HG02938 (cell line): ENCODE measurements at regions not wholly inside any gene's neighbourhood (a gene's known extent, or its start where the extent isn't known, plus 50 kb on each side); places are given as distances from the start of the nearest gene placed in this dataset.

Source experiments
- ATAC-seq: cut with Tn5 transposase; IDR thresholded peaks from one replicate; pipeline ENCODE4 v1.9.1; 2021; ENCODE audit warnings: mild to moderate bottlenecking, moderate library complexity; ENCODE audit not compliant: unreplicated experiment

DNA sequence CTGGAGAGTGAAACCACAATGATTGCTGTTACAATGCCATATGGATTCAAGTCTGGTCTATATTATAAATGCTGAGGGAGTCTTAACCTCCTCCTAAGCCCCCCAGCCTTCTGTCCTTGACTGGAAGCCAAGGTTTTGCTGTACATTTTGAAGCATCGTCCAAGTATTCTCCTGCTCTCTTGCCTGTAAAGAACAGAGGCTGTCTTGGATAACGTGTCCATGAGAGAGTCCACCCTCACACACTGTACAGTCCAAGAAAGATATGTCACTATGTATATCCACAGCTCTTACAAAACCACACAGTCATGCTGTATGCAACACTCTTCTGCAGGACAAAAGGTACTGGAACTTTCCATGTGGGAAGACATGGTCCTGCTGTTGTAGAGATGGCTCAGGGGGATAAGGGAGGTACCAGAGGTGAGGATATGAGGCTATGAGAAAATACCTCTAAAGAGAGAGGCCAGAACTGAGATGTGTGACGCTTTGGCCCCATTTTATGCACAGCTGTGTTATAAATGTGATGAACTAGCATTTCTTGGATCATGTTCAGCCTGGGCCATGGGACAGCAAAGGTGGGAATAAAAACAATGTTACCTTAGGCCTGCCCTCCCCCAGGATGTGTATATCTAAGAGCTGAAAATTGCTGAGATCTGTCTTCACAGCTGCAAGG, 678.6 kb downstream of the IQCM start:
- no peak for ATAC-seq

DNA sequence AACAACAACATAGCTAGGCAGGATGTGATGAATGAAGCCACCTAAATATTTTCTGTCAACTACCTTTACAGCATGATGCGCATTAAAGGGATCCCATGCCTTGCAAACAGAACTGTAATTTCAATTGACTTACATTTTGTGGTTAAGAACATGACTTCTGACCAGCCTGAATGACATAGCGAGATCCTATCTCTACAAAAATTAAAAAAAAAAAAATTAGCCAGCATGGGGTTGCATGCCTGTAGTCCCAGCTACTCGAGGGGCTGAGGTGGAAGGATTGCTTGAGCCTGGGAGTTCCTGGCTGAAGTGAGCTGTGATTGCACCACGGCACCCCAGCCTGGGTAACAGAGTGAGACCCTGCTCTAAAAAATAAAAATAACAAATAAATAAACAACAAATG, 680.6 kb downstream of the IQCM start:
- ATAC-seq, result no peak

DNA sequence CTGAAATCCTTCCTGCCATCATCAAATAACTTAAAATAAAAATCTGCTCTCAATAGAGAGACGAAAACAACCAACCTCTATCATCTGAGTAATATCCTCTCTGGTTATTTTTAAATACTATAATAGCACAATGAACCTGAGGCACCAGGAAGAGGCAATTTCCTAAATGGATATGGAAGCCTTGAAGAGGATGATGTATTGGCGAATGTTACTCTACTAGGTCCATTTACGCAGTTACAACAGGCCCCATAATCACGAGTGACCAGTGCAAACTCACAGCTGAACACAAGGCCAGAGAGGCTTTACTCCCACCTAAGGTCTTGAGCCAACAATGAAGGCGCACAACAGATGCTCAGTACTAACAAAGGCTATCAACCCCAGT, 678.8 kb upstream of the NR3C2 start:
- ATAC-seq, result no peak

GRCh38 chr4:149120331-149121022, 678.3 kb upstream of the NR3C2 start:
- ATAC-seq, result no peak

DNA sequence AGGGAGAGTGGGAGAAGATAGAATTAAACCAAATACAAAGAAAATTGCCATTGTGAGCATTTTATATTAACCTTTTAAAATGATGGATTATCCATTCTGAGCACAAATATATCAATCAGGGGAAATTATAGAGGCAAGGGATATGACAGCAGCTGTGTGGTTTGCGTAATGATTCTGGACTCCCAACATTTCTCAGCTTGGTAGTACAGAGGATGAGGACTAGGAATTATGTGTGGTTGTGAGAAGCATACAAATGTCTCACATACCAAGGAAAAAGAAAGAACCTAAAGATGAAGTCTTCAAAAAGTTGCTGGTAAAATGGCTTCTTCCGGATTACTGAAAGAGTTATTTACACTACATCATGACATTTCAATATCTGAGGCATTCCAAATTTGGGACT, 674.6 kb upstream of the NR3C2 start:
- ATAC-seq, result no peak

DNA sequence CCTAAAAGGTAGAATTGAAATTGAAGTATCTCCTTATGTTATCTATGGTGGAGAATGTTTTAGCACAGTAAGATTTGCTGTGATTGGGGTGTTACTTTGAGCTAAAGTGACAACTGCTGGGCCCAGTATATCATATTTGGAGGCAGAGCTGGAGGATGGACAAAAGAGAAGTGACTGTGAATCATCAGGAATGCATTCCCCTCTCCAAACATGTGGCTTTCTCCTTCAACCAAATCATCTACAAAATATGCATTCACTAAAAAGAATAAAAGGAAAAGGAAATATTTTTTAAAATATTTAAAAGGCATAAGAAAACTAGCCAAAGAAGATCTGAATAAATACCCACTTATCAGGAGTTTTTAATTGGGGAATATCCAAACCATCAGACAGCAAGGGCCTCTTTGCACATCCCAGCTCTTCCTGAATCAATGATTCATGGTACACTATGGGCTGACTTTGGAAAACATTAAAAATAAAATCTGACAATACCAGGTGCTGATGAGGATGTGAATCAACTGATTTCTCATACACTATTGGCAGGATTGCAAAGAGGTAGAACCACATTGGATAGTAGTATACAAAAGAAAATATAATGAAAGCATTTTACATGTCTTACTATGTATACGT, 671.7 kb upstream of the NR3C2 start:
- ATAC-seq, result no peak

- ATAC-seq, result no peak
Measured at GRCh38 chr4:149112109-149112508, 669.9 kb upstream of the NR3C2 start.

DNA sequence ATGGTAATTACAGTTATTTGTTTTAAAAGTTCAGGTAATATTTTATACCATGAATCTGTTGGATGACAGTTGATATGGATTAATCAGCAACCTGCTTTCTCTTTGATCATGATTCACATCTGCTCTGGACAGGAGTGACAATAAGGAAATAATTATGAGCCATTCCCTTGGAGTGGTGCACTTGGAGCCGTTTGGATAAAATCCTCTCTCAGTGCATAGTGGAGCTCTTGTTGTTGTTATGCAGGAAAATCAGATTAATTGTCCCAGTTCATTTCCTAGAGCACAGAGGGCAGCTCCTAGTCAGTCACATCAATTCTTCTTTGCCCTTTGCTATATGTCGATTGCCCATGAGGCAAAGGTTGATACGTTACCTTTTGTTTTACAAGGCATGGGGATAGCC, 668.3 kb upstream of the NR3C2 start:
- ATAC-seq, result no peak

DNA sequence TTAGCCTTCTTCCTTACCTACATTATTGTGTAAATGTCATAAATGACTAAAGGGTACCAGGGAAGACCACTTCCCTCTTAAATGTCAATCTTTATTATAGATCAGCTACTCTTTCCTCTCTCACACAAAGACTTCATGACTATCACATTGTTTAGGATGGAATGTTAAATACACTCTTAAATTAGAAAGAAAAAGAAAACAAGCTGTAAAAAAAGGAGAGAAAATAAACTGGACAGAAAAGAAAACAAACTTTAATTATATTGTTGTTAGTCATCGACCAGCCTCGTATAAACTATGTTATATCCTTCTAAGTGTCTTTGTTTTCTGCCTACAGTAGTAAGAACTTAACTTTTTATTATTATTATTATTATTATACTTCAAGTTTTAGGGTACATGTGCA, 666.4 kb upstream of the NR3C2 start:
- no peak for ATAC-seq

GRCh38 chr4:149102765-149103164, 660.6 kb upstream of the NR3C2 start:
- ATAC-seq, result no peak

DNA sequence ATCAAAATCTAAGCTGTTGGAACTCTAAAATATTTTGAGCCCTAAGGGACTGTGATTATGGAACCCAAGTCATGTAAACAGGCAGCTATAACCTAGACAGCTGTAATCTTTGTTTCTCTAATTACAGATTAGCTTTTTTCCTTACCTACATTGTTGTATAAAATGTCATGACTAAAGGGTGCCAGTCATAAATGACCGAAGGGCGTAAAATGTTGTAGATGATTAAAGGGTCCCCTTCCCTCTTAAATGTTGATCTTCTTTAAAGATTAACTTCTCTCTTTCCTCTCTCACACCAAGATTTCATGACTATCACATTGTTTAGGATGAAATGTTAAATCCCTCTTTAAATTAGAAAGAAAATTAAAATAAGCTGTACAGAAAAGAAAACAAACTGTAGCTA, 659.4 kb upstream of the NR3C2 start:
- no peak for ATAC-seq

GRCh38 chr4:149095811-149096210, 653.6 kb upstream of the NR3C2 start:
- ATAC-seq, result no peak

GRCh38 chr4:149095001-149095400, 652.8 kb upstream of the NR3C2 start:
- ATAC-seq, result no peak

GRCh38 chr4:149084144-149084543, 641.9 kb upstream of the NR3C2 start:
- ATAC-seq, result no peak

DNA sequence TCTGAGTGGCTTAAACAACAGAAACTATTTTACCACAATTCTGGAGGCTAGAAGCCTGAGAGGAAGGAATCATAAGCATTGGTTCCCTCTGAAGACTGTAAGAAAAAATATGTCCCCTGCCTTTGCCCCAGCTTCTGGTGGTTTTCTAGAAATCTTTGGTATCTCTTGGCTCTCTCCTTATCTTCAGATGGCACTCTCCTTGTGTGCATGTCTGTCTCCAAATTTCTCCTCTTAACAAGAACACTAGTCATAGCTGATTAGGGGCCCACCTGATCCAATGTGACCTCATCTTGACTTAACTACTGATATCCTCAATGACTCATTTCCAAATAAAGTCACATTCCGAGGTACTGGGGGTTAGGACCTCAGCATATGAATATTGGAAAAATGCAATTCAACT, 635.0 kb upstream of the NR3C2 start:
- no peak for ATAC-seq

DNA sequence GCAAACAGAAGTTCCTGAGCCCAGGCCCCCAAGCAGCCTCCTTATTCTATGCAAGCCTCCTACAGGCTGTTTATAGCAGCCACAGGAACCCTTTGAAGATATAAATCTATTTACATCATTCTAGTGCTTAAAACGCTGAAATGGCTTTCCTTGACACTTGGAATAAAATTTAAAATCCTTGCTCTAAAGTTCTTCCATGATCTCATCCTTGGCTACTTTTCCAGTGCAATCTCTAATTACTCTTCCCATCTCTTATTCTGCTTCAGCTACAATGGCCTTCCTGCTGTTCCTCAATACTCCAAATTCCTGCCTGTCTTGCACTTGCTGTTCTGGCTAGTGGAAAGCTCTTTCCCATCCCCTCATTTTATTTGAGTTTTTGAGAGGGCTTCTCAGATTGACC, 634.2 kb upstream of the NR3C2 start:
- no peak for ATAC-seq

DNA sequence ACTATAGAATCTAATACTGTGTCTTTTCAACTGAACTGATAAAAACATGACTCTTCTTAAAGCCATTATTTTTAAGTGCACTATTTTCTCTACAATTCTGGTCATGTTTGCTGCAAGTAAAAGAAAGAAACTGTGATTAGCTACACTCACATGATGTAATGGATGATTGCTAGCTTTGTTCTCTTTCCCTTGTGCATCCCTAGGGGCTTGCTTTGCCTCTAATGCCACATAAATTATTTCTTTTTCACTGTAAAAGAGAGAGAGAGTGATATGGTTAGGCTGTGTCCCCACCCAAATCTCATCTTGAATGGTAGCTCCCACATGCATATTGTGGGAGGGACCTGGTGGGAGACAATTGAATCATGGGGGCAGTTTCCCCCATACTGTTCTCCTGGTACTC, 630.2 kb upstream of the NR3C2 start:
- no peak for ATAC-seq

DNA sequence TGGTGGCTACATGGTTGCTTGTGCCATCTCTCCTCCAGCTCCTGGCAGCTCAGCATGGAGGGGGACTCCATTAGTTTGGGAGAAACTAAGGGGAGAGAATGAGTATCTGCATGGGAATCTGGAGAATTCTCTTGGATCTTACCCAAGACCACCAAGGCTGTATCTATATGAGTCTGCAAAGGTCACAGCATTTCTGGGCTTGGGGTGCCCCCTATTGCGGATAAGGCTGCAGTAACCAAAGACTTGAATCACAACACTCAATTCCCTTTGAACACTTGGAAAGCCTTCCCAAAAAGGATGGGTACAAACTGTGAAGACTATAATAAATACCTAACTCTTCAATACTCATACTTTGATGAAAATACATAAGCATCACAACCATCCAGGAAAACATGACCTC, 623.5 kb upstream of the NR3C2 start:
- no peak for ATAC-seq

GRCh38 chr4:149062997-149063396, 620.8 kb upstream of the NR3C2 start:
- ATAC-seq, result no peak

DNA sequence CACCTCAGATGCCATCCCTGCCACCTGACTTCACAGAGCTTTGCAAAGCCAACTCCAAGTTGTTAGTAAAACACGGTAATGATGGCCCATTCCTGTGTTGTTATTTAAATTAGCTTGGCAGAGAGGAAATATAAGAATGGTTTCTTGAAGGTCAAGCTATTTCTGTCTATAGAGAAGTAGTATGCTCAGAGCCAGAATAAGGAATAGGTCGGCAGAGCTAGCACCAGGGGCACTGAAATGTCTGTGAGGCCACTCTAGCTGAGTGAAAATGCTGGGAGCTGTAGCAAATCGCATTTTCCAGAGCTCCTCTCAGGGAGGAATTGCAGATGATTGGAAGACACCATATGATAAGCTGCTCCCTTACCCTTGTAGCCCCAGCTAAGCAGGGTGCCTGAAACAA, 615.4 kb upstream of the NR3C2 start:
- no peak for ATAC-seq

- no peak for ATAC-seq
Measured at GRCh38 chr4:149056615-149057014, 614.4 kb upstream of the NR3C2 start.

DNA sequence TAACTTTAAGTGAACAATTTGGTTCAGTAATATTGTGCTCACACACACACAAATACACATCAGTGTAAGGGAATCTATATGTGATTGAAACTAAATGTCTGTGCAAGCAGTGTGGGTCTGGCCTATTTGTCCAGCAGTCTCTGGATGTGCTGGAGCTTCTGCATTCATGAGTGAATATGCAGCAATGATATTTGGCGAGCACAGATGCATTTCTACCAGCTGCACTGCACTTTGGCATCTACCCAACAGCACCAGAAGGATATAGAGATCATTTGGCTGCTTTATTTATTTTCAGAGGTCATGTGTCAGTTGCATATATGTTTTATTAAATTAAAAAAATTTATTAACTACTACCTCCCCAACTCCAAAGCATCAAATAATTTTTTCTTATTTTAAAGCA, 613.4 kb upstream of the NR3C2 start:
- ATAC-seq, result no peak

- ATAC-seq, result no peak
Measured at GRCh38 chr4:149050840-149051239, 608.6 kb upstream of the NR3C2 start.
